Left lung (tissue), 4 donors: ENCODE measurements at regions not wholly inside any gene's neighbourhood (a gene's known extent, or its start where the extent isn't known, plus 50 kb on each side); places are given as distances from the start of the nearest gene placed in this dataset.
"Not testable (repeated sequence)": the region's sequence is repeated elsewhere in the genome, so short reads cannot be mapped to it uniquely, and the experiment has no call there.

Experiments used
- ATAC-seq: fragments of 200-7000 bp; cut with Tn5 transposase; one replicate; pipeline ENCODE4 v1.9.1; 2020; ENCODE audit warnings: moderate library complexity
- DNase-seq, 4 donors: peaks; one replicate each; pipeline ENCODE4 v3.0.0-alpha.2; 2013 to 2020
- H3K27ac ChIP-seq, 2 donors: fragments of 200-600 bp; sonication (generic) in 1 of 2; one replicate each; pipeline versions ENCODE4 v1.5.0 to v1.8.0; 2020 to 2021
- H3K27me3 ChIP-seq, 2 donors: fragments of 200-600 bp; sonication (generic) in 1 of 2; one replicate each; pipeline versions ENCODE4 v1.5.0 to v1.8.0; 2020 to 2021
- H3K36me3 ChIP-seq, 2 donors: fragments of 200-600 bp; sonication (generic) in 1 of 2; one replicate each; pipeline versions ENCODE4 v1.5.0 to v1.8.0; 2020 to 2021
- H3K4me1 ChIP-seq, 2 donors: fragments of 200-600 bp; one replicate each; pipeline ENCODE4 v1.8.0; 2021
- H3K4me3 ChIP-seq, 2 donors: fragments of 200-600 bp; sonication (generic) in 1 of 2; one replicate each; pipeline versions ENCODE4 v1.5.0 to v1.8.0; 2020 to 2021; ENCODE audit warnings: mild to moderate bottlenecking in 1 of 2
- H3K9me3 ChIP-seq, 2 donors: fragments of 200-600 bp; sonication (generic) in 1 of 2; one replicate each; pipeline versions ENCODE4 v1.5.0 to v1.8.0; 2020 to 2021
- intact Hi-C, 2 donors: fragments of 100-400 bp; cut with DNase I; formaldehyde crosslinking; loops; one replicate each; pipeline versions ENCODE4 v1.11.2 to v1.14.2; 2022
- TF ChIP-seq, protein P1 (sequence below), 2 donors: fragments of 200-600 bp; sonication (generic) in 1 of 2; IDR thresholded peaks; one replicate each; pipeline versions ENCODE4 v1.5.0 to v1.8.0; 2021; ENCODE audit warnings: antibody characterized with exemption in 2 of 2
- donor health status: DM: no; HTN: yes; CAD: no.
- donor health status: DM: no; HTN: no; CAD: no.

DNA sequence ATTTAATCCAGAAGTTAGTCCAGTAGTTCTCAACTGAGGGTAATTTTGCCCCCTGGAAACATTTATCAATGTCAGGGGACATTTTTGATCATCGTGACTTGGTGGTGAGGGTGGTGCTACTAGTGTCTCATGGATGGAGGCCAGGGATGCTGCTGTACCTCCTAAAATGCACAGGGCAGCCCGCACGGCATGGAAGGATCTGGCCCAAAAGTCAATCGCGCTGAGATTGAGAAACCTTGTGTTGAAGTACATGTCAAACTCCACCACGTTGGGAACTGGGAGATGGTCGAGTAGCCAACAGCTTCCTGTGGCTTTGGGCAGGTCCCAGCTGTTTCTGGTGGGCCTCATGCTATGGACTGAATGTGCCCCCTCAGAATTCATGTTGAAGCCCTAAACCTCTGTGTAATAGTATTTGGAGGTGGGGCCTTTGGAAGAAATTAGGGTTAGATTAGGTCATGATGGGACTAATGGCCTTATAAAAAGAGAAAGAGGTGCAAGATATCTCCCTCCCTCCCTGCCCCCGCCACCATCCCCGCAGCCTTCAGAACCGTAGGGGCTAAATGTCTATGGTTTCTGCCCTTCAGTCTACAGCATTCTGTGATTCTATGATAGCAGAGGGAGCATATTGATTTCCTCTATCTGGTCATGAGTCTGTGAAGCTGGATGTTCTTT, 259.7 kb downstream of the MYCN start:
- no peaks in the 10 kb centered on the region for H3K36me3 ChIP-seq
- H3K27ac ChIP-seq = no peak overlapping the region
- H3K27me3 ChIP-seq = no peaks in the 10 kb centered on the region
- ATAC-seq = no peak
- no peak for DNase-seq
- intact Hi-C loops = no loop called here
- H3K4me1 ChIP-seq = no peaks in the 10 kb centered on the region
- TF ChIP-seq, protein P1, sequence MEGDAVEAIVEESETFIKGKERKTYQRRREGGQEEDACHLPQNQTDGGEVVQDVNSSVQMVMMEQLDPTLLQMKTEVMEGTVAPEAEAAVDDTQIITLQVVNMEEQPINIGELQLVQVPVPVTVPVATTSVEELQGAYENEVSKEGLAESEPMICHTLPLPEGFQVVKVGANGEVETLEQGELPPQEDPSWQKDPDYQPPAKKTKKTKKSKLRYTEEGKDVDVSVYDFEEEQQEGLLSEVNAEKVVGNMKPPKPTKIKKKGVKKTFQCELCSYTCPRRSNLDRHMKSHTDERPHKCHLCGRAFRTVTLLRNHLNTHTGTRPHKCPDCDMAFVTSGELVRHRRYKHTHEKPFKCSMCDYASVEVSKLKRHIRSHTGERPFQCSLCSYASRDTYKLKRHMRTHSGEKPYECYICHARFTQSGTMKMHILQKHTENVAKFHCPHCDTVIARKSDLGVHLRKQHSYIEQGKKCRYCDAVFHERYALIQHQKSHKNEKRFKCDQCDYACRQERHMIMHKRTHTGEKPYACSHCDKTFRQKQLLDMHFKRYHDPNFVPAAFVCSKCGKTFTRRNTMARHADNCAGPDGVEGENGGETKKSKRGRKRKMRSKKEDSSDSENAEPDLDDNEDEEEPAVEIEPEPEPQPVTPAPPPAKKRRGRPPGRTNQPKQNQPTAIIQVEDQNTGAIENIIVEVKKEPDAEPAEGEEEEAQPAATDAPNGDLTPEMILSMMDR (IDR thresholded peaks at IDR 0.05) = no peak
- H3K4me3 ChIP-seq = no peak overlapping the region
- H3K9me3 ChIP-seq = no peaks in the 10 kb centered on the region

DNA sequence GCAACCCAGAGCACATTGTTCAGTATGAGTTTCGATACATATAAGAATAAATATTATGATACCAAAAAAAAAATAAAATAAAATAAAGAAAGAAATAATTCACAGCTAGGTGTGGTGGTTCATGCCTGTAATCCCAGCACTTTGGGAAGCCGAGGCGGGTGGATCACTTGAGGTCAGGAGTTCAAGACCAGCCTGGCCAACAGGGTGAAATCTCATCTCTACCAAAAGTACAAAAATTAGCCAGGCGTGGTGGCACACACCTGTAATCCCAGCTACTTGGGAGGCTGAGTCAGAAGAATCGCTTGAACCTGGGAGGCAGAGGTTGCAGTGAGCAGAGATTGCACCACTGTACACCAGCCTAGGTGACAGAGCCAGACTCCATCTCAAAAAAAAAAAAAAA, 258.9 kb downstream of the MYCN start:
- H3K4me3 ChIP-seq, ATAC-seq, H3K36me3 ChIP-seq, H3K27me3 ChIP-seq, H3K4me1 ChIP-seq, H3K9me3 ChIP-seq, DNase-seq, intact Hi-C loops, H3K27ac ChIP-seq: not testable (repeated sequence)

DNA sequence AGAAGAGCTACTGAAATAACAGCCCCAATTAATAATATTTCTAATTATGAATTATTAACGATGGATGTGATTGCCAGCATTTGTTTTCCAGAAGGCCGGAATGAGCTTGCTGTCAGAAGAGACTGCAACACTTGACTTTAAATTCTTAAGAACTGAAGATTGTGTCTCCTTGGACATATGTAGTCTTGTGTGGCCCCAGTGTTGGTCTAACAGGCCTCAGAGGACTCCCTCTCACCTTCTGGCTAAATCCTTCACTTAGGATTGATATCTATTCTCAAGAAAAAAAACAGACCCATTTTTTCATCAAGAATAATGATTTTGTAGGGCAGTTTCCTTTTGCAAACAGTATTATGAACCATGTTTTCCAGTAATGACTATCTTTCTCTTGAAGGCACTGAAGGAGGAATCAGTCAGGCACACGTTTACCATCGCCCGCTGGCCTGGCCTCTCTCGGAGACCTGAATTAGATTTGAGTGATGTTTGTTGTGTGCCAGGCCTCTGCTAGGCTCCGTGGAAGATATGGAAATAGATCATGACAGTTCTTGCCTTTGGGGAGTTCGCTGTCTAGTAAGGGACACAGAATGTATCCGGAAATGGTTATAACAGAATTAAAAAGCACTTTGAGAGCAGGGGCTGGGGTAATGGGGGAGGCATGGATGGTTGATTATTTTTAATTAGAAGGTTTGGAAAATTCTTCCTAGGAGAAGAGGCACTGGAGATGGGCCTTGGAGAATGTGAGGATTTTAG, 258.0 kb downstream of the MYCN start:
- no peaks in the 10 kb centered on the region for H3K27me3 ChIP-seq
- intact Hi-C loops = no loop called here
- H3K9me3 ChIP-seq = no peaks in the 10 kb centered on the region
- no peak overlapping the region for H3K4me3 ChIP-seq
- TF ChIP-seq, protein P1 (IDR thresholded peaks at IDR 0.05) = no peak
- no peaks in the 10 kb centered on the region for H3K4me1 ChIP-seq
- no peak overlapping the region for H3K27ac ChIP-seq
- DNase-seq = no peak
- no peak for ATAC-seq
- H3K36me3 ChIP-seq = no peaks in the 10 kb centered on the region

DNA sequence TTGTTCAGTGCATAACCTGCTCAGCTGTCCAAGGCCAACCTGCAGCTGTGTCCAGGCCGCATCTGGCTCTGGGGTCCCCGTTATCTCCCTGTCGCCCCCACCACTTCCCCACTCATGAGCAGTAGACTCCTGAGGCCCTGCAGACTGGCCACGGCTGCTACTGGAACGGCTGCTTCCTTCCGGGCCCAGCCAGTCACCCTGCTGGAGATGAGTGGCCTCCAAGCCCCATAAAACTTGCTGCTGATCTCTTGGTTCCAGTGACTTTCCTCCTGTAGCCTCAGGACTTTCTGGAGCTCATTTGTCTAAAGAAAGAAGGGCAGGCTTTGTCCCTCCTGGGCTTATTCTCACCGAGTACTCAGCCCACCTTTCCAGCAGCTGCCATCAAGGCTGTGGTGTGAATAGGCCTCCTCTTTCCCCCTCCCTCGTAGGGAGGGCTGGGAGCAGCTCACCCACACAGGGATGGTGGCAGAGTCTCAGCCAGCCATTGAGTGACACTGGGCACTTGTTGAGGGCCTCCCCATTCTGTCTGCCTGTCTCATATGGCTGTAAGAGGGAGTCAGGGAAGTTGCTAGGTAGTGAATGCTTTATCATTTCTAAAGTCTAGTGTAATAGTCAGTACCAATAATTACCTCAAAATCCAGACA, 257.3 kb downstream of the MYCN start:
- H3K4me1 ChIP-seq = no peaks in the 10 kb centered on the region
- no peak overlapping the region for H3K4me3 ChIP-seq
- peak in 1 of 4 donors; percentile 40 for DNase-seq
- ATAC-seq = no peak
- TF ChIP-seq, protein P1 (IDR thresholded peaks at IDR 0.05) = no peak
- intact Hi-C loops = no loop called here
- H3K27me3 ChIP-seq = no peaks in the 10 kb centered on the region
- H3K27ac ChIP-seq = no peak overlapping the region
- H3K36me3 ChIP-seq = no peaks in the 10 kb centered on the region
- no peaks in the 10 kb centered on the region for H3K9me3 ChIP-seq

DNA sequence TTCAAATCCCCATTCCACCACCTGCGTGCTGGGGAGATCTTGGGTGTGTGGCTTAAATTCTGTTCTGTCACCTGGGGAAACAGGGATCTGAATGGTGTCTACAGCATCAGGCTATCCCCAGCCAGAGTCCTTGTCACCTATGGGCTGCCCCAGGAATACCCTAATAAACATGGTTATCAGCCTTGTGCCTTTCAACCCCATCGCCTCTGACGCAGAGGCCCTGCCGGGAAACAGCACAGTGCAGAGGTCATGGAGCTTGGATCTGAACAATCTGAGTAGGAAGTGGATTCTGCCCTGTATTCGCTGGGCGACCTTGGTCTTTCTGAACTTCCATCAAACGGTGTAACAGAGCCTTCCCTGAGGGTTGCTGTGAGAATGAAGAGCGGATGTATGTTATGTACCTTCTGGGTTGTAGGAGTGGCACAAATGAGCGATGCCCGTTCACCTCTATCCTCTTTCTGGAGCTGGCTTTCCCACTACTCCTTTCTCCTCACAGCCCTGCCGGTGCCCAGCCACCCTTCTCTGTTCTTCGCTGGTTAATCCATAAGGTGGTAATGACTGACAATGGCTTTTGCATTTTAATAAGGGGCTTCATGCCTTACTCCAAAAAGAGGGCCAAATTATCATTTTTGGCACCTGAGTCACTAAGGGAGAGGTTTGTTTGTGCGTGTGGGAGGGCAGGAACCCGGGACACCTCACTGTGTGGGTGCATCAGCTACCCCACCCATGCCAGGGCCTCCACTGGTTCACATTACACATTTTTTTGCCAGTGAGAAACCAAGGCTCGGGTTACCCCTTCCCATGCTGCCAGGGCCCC, 256.5 kb downstream of the MYCN start:
- no peaks in the 10 kb centered on the region for H3K9me3 ChIP-seq
- DNase-seq = no peak
- TF ChIP-seq, protein P1 (IDR thresholded peaks at IDR 0.05) = no peak
- no peak for ATAC-seq
- H3K36me3 ChIP-seq = no peaks in the 10 kb centered on the region
- no peak overlapping the region for H3K27ac ChIP-seq
- H3K4me1 ChIP-seq = no peaks in the 10 kb centered on the region
- H3K4me3 ChIP-seq = no peak overlapping the region
- H3K27me3 ChIP-seq = no peaks in the 10 kb centered on the region
- intact Hi-C loops = no loop called here
